ENCODE measurements at regions not wholly inside any gene's neighbourhood (a gene's known extent, or its start where the extent isn't known, plus 50 kb on each side); places are given as distances from the start of the nearest gene placed in this dataset.

- TF ChIP-seq ZNF565 (CRISPR knock-in tag; conservative IDR thresholded peaks at IDR 0.05; ENCODE audit: low read depth) (no peak), OSR1 (CRISPR knock-in tag; IDR thresholded peaks at IDR 0.05) (no peak), ZNF8 (CRISPR knock-in tag; IDR thresholded peaks at IDR 0.05) (no peak), ZFP30 (CRISPR knock-in tag; IDR thresholded peaks at IDR 0.05) (no peak), CSDC2 (CRISPR knock-in tag; IDR thresholded peaks at IDR 0.05) (no peak), ISL1 (CRISPR knock-in tag; IDR thresholded peaks at IDR 0.05) (no peak), CREB5 (CRISPR knock-in tag; IDR thresholded peaks at IDR 0.05; ENCODE audit: low read depth) (no peak), ARNTL (CRISPR knock-in tag; IDR thresholded peaks at IDR 0.05; ENCODE audit: borderline replicate concordance, low read depth) (no peak)
Measured at GRCh38 chr11:29279716-29280115, 737.1 kb downstream of the KCNA4 start.
